IPS-20b (cell line): ENCODE measurements at regions not wholly inside any gene's neighbourhood (a gene's known extent, or its start where the extent isn't known, plus 50 kb on each side); places are given as distances from the start of the nearest gene placed in this dataset.

ENCODE experiments used
- H3K27ac ChIP-seq: one replicate; pipeline ENCODE4 v1.5.1; 2013; ENCODE audit warnings: low read length
- H3K27me3 ChIP-seq: 2 replicates; pipeline ENCODE4 v1.6.1; 2013; ENCODE audit warnings: mild to moderate bottlenecking, low read length, inconsistent platforms; ENCODE audit not compliant: insufficient read depth
- H3K36me3 ChIP-seq: 2 replicates; pipeline ENCODE4 v1.6.1; 2013; ENCODE audit warnings: low read depth, mild to moderate bottlenecking, inconsistent platforms, low read length, moderate library complexity; ENCODE audit not compliant: insufficient read depth
- H3K4me1 ChIP-seq: 2 replicates; pipeline ENCODE4 v1.6.1; 2013; ENCODE audit warnings: mild to moderate bottlenecking, control low read depth, inconsistent platforms, low read length, moderate library complexity; ENCODE audit not compliant: insufficient read depth
- H3K4me3 ChIP-seq: 2 replicates; pipeline ENCODE4 v1.5.1; 2013; ENCODE audit warnings: mild to moderate bottlenecking, low read length, inconsistent platforms
- H3K9ac ChIP-seq: 2 replicates; pipeline ENCODE4 v1.6.1; 2013; ENCODE audit warnings: low read depth, mild to moderate bottlenecking, inconsistent platforms, low read length, moderate library complexity
- H3K9me3 ChIP-seq: 2 replicates; pipeline ENCODE4 v1.6.1; 2013; ENCODE audit warnings: mild to moderate bottlenecking, low read depth, low read length, inconsistent platforms; ENCODE audit not compliant: insufficient read depth

DNA sequence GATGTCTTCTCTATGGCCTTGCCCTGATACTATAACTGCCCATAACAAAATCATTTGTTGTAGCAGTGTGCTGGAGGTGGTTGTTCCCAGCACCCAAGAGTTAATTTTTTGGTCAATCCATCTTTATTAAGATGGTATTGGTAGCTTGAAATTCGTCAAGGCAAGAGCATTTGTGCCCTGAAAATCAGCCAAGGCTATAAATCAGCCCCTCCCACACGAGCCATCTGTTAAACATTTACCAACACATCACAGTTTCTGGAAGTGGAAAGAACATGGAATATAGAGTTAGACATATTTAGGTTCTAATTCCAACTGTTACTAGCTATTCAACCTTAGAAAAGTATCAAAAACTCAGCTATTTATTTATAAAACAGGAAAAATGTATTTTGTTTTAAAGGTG, 888.4 kb upstream of the GJE1 start:
- Histone ChIP-seq H3K27ac (no peak overlapping the region), H3K36me3 (no peaks in the 10 kb centered on the region), H3K4me1 (no peaks in the 10 kb centered on the region), H3K9me3 (no peaks in the 10 kb centered on the region), H3K4me3 (no peak overlapping the region), H3K27me3 (no peaks in the 10 kb centered on the region), H3K9ac (no peak overlapping the region)

DNA sequence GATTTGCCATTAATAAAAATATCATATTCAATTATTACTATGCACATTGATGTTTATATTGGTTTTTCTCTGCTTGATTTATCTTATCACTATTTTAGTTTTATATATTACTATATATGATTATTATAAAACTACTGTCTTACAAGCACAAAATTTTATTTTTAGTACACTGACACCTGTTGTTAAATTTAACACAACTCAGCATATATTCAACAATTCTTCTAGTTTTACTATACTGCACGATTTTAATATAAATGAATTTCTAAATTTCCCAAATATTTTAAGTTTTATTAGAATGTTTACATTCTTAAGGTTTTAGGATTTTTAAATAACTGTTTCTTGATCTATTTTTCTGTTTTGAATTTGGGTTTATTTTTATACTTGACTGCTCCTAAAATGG, 889.8 kb upstream of the GJE1 start:
- H3K9ac ChIP-seq: no peak overlapping the region
- no peak overlapping the region for H3K27ac ChIP-seq
- H3K4me1 ChIP-seq: no peaks in the 10 kb centered on the region
- H3K4me3 ChIP-seq: no peak overlapping the region
- no peaks in the 10 kb centered on the region for H3K36me3 ChIP-seq
- H3K9me3 ChIP-seq: no peaks in the 10 kb centered on the region
- H3K27me3 ChIP-seq: no peaks in the 10 kb centered on the region

DNA sequence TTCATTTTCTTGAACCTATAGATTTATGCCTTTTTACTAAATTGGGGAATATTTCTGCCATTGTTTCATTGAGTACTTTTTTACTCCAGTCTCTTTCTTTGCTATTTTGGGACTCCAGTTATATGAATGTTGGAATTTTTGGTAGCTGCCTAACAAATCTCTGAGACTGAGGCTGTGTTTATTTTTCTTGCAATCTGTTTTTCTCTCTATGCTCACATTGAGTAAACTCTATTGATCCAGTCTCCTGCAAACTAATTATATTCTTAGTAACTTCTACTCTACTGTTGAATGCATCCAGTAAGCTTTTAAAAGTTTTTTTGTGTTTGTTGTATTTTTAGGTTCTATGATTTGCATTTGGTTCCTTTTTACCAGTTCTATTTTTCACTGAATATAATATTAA, 903.4 kb upstream of the GJE1 start:
- H3K9me3 ChIP-seq: no peaks in the 10 kb centered on the region
- no peaks in the 10 kb centered on the region for H3K4me1 ChIP-seq
- H3K4me3 ChIP-seq: no peak overlapping the region
- no peak overlapping the region for H3K9ac ChIP-seq
- no peaks in the 10 kb centered on the region for H3K27me3 ChIP-seq
- no peaks in the 10 kb centered on the region for H3K36me3 ChIP-seq
- no peak overlapping the region for H3K27ac ChIP-seq

DNA sequence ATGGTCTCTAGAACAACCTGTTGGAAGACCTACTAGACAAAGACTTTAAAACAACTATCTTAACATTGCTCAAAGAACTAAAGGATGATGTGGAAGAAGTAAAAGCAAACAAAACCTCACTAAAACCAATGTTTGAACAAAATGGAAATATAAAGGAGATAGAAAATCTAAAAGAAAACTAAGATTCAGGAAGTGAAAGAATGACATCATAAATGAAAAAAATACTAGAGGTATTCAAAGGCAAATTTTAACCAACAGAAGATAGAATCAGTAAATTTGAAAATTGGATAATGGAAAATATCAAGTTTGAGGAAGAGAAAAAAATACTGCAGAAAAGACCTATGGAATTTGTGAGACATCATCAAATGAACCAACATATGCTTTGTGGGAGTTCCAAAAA, 914.1 kb upstream of the GJE1 start:
- H3K9me3 ChIP-seq: peaks cover 33% of the 10 kb centered on the region
- H3K36me3 ChIP-seq: no peaks in the 10 kb centered on the region
- no peaks in the 10 kb centered on the region for H3K4me1 ChIP-seq
- H3K27ac ChIP-seq: no peak overlapping the region
- no peak overlapping the region for H3K4me3 ChIP-seq
- H3K9ac ChIP-seq: no peak overlapping the region
- no peaks in the 10 kb centered on the region for H3K27me3 ChIP-seq

DNA sequence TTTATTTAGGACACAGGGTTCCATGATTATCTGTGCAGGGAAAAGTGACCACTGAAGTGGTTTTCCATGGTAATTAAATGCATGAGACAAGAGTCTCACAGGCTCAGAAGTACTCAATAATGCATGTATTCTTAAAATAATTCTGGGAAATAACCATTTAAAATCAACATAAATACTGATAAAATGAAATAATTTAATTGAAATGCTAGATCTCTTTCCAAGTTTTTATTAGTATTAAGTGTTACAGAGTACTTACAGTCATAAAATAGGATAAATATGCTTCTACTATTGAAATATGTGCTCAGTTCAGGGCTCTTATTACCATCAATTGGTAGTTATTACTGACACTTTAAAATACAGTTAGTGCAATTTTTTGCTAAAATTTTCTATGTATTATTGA, 916.0 kb upstream of the GJE1 start:
- Histone ChIP-seq H3K27me3 (no peaks in the 10 kb centered on the region), H3K4me3 (no peak overlapping the region), H3K27ac (no peak overlapping the region), H3K9me3 (peaks cover 29% of the 10 kb centered on the region), H3K9ac (no peak overlapping the region), H3K36me3 (no peaks in the 10 kb centered on the region), H3K4me1 (no peaks in the 10 kb centered on the region)

DNA sequence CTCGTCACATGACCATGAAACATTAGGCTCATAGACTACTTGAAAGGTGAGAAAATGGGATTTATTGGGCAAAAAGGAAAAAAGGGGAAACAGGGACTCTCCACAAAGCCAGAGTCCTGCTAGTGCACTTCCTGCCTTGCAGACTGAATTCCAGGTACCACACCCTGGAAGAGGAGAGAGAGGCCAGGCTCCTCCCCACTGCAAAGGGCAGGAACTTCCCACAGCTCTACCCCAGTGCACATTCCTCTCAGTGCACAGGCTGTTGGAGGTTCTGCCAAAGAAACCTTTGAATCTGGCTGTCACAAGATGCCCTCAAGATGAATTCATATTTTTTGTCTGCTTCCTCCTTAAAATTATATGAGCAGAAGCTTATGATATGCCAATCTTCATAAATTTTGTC, 920.4 kb upstream of the GJE1 start:
- Histone ChIP-seq H3K27ac (no peak overlapping the region), H3K36me3 (no peaks in the 10 kb centered on the region), H3K27me3 (no peaks in the 10 kb centered on the region), H3K4me3 (no peak overlapping the region), H3K4me1 (no peaks in the 10 kb centered on the region), H3K9ac (no peak overlapping the region), H3K9me3 (peaks cover 2% of the 10 kb centered on the region; the same call in 1 of the 2 replicates)

DNA sequence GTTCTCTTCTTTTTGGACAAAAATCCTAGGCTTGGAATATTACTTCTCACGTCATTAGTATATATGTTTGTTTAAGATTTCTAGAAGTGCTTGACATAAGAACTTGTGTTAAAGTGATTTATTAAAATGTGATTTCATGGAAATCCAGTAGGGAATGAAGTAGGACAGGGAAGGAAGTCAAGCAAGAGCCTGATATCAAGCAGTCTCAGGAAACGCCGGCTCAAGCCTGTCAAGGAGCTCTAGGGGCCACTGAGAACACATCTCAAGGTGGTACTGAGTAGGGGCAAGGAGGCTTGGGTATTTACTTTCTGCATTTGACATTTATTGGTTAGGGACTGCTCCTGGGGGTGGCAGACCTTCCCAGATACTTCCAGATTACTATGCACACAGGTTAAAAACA, 920.9 kb upstream of the GJE1 start:
- H3K27me3 ChIP-seq: no peaks in the 10 kb centered on the region
- no peak overlapping the region for H3K27ac ChIP-seq
- no peaks in the 10 kb centered on the region for H3K9me3 ChIP-seq
- H3K9ac ChIP-seq: no peak overlapping the region
- no peaks in the 10 kb centered on the region for H3K4me1 ChIP-seq
- no peak overlapping the region for H3K4me3 ChIP-seq
- H3K36me3 ChIP-seq: no peaks in the 10 kb centered on the region

DNA sequence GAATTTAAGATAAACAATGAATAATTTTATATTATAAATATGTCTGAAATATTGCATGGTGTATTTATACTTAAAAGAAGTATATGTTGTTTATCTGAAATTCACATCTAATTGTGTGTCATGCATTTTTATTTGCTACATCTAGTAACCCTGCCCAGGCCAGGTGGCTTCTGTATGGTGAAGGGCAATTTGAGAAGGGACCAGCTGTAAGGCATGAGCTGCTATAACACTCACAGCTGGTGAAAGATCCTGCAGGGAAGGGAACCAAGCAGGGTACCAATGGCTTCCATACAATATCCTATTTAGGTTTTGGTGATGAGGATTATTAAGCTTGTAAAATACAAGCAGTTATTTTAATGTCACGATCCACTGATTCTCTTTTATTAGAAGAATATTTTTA, 921.8 kb upstream of the GJE1 start:
- no peaks in the 10 kb centered on the region for H3K27me3 ChIP-seq
- no peaks in the 10 kb centered on the region for H3K4me1 ChIP-seq

DNA sequence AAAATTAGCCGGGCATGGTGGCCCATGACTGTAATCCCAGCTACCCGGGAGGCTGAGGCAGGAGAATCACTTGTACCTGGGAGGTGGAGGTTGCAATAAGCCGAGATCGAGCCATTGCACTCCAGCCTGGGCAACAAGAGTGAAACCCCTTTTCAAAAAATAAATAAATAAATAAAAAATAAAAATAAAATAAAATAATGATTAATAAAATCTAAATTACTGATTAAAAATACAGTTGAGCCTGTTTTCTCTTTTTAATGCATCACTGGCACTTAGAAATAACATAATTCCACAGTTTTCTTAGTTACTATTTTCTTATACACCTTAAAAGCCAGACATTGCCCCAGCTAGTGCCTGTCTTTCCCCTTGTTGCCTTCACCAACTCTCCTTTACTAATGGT, 922.8 kb upstream of the GJE1 start:
- H3K4me1 ChIP-seq: no peaks in the 10 kb centered on the region
- H3K4me3 ChIP-seq: no peak overlapping the region
- H3K27ac ChIP-seq: no peak overlapping the region
- no peak overlapping the region for H3K9ac ChIP-seq
- no peaks in the 10 kb centered on the region for H3K9me3 ChIP-seq
- H3K36me3 ChIP-seq: no peaks in the 10 kb centered on the region
- H3K27me3 ChIP-seq: no peaks in the 10 kb centered on the region

More for the DNA sequence above, 921.8 kb upstream of the GJE1 start:
- H3K27ac ChIP-seq: no peak overlapping the region
- H3K36me3 ChIP-seq: no peaks in the 10 kb centered on the region
- no peak overlapping the region for H3K4me3 ChIP-seq
- H3K9ac ChIP-seq: no peak overlapping the region
- H3K9me3 ChIP-seq: no peaks in the 10 kb centered on the region

DNA sequence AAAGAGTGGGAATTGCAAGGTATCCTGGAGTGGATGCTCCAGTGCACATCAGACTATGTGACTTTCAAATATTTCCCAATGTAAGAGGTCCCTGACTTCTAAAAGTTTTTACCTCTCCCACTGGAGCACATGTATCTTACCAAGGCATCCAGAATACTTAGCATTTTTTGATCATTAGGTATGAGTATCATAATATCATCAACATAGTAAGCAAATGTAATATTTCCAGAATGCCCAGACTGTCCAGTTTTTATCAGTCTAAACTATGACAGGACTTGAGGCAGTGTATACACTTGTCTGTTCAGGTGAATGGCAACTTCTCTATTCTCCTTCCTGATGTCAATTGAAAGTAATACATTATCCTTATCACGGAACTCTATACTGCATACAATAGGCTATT, 924.6 kb upstream of the GJE1 start:
- H3K9ac ChIP-seq: no peak overlapping the region
- no peaks in the 10 kb centered on the region for H3K9me3 ChIP-seq
- H3K4me3 ChIP-seq: no peak overlapping the region
- no peaks in the 10 kb centered on the region for H3K4me1 ChIP-seq
- no peaks in the 10 kb centered on the region for H3K27me3 ChIP-seq
- no peak overlapping the region for H3K27ac ChIP-seq
- H3K36me3 ChIP-seq: no peaks in the 10 kb centered on the region

DNA sequence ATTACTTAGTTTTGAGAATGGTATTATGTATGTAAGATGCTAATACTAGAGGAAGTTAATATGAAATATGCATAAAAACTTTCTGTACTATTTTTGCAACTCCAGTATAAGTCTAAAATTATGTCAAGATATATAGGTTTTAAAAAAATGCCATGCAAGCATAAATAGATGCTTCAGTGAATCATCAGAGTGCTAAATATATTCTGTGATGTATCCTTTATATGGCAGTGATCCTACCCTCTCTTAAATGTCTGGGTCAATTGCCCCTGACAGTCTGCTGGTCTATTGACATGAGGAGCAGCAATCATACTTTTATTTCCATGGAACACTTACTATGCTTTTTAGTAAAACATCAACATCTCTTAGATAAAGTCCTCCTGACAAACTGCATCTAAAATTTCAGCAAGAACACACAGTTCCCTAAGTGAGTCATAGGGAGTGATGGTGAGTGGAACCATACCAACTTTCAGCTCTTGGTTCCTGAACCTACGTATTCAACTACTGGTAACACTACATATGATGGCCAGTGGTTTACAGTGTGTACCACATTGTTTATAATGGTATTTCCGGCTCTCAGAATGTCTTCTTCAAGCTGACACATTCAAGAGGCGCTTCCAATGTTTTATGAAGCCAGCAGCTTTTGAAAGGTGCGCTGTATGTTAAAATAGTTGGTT, 928.7 kb upstream of the GJE1 start:
- no peaks in the 10 kb centered on the region for H3K9me3 ChIP-seq
- no peaks in the 10 kb centered on the region; the same call in 1 of the 2 replicates for H3K4me1 ChIP-seq
- no peak overlapping the region for H3K9ac ChIP-seq
- H3K36me3 ChIP-seq: no peaks in the 10 kb centered on the region
- H3K27ac ChIP-seq: no peak overlapping the region
- H3K27me3 ChIP-seq: no peaks in the 10 kb centered on the region
- no peak overlapping the region for H3K4me3 ChIP-seq

DNA sequence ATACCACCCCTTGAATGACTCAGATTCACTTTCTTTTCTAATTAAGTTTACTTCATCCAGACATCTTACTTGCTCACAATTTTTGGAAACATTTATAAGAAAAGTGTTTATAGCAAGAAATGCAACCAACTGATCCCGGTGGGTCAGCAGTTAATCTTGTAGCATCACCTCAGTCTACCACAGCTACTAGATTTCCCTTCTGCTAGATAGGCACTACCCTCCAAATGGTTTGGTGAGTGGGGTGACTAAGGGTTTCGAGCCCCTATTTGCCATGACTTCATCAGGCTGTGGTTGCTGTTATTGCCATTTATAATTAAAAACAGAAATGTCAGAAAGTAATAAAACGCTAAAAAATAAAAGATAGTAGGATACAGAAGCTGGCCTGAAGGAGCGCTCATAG, 930.1 kb upstream of the GJE1 start:
- Histone ChIP-seq H3K9me3 (no peaks in the 10 kb centered on the region), H3K4me3 (no peak overlapping the region), H3K4me1 (no peaks in the 10 kb centered on the region; the same call in 1 of the 2 replicates), H3K27ac (no peak overlapping the region), H3K36me3 (no peaks in the 10 kb centered on the region), H3K9ac (no peak overlapping the region), H3K27me3 (no peaks in the 10 kb centered on the region)
